K562 (cell line): ENCODE measurements at regions not wholly inside any gene's neighbourhood (a gene's known extent, or its start where the extent isn't known, plus 50 kb on each side); places are given as distances from the start of the nearest gene placed in this dataset.

ENCODE experiments used
- CBX2 ChIP-seq: fragments of 200-600 bp; sonication (generic); IDR thresholded peaks from one replicate; pipeline ENCODE4 v1.6.1; 2012; ENCODE audit warnings: mild to moderate bottlenecking, low read length, inconsistent platforms; ENCODE audit not compliant: insufficient read depth, poor library complexity, severe bottlenecking
- CBX8 ChIP-seq: fragments of 200-600 bp; sonication (generic); IDR thresholded peaks from 2 replicates; pipeline ENCODE4 v1.6.1; 2012; ENCODE audit warnings: borderline replicate concordance, mixed run types, low read depth, mild to moderate bottlenecking, moderate library complexity, mixed read lengths, low read length, control low read depth, inconsistent platforms; ENCODE audit not compliant: poor library complexity, severe bottlenecking; ENCODE audit errors: extremely low read depth
- HIVEP1 ChIP-seq: fragments of 250-450 bp; sonication (Bioruptor Pico); IDR thresholded peaks from 2 replicates; pipeline ENCODE4 v1.4.0; 2020; ENCODE audit warnings: mild to moderate bottlenecking
- SMAD4 ChIP-seq: fragments of 250-450 bp; sonication (Bioruptor Pico); conservative IDR thresholded peaks from 2 replicates; pipeline ENCODE4 v1.8.0; 2021; ENCODE audit warnings: inconsistent platforms, mild to moderate bottlenecking, moderate library complexity
- ZNF830 ChIP-seq: fragments of 250-450 bp; sonication (Bioruptor Pico); IDR thresholded peaks from 2 replicates; pipeline ENCODE4 v1.5.0; 2021; ENCODE audit warnings: mild to moderate bottlenecking
- TF ChIP-seq, protein P1 (sequence below), 3 experiments: IDR thresholded peaks in 2 of 3; conservative IDR thresholded peaks in 1 of 3; 2 replicates each; pipeline ENCODE4 v1.5.1; 2011 to 2012; ENCODE audit warnings: low read length in 3 of 3, mild to moderate bottlenecking in 3 of 3, control low read depth in 2 of 3, improper control_type of control experiment in 1 of 3, inconsistent platforms in 1 of 3, low read depth in 1 of 3, mixed read lengths in 1 of 3, moderate library complexity in 1 of 3; ENCODE audit not compliant: insufficient read depth in 2 of 3

GRCh38 chr16:5604770-5605169, 507.2 kb upstream of the EEF2KMT start:
- no peak for TF ChIP-seq ZNF830
- TF ChIP-seq SMAD4, result no peak
- TF ChIP-seq CBX2, result no peak
- no peak for TF ChIP-seq HIVEP1
- TF ChIP-seq, protein P1, sequence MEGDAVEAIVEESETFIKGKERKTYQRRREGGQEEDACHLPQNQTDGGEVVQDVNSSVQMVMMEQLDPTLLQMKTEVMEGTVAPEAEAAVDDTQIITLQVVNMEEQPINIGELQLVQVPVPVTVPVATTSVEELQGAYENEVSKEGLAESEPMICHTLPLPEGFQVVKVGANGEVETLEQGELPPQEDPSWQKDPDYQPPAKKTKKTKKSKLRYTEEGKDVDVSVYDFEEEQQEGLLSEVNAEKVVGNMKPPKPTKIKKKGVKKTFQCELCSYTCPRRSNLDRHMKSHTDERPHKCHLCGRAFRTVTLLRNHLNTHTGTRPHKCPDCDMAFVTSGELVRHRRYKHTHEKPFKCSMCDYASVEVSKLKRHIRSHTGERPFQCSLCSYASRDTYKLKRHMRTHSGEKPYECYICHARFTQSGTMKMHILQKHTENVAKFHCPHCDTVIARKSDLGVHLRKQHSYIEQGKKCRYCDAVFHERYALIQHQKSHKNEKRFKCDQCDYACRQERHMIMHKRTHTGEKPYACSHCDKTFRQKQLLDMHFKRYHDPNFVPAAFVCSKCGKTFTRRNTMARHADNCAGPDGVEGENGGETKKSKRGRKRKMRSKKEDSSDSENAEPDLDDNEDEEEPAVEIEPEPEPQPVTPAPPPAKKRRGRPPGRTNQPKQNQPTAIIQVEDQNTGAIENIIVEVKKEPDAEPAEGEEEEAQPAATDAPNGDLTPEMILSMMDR (IDR thresholded peaks at IDR 0.05 in 2 of 3, conservative IDR thresholded peaks at IDR 0.05 in 1 of 3; ENCODE audit: insufficient read depth in 2 of 3, low read depth in 1 of 3, low read length in 3 of 3), result peak; percentile 37 to 47 (median 46); a peak in 4 of 6 replicates
- TF ChIP-seq CBX8, result no peak
